Activated T-helper 2 cell treated with anti-CD3 and anti-CD28 coated beads, Interferon-gamma antibody, Interleukin-2, Interleukin-4, amounts not matched to agents 10 μg/mL and 5 μg/mL and 100 μg/mL, durations not matched to agents 14 hours and 24 hours and 36 hours (primary cell): ENCODE measurements at regions not wholly inside any gene's neighbourhood (a gene's known extent, or its start where the extent isn't known, plus 50 kb on each side); places are given as distances from the start of the nearest gene placed in this dataset.

Experiments
- DNase-seq: peaks from one replicate; pipeline ENCODE4 v3.0.0; 2021; ENCODE audit warnings: low spot score
- H3K27ac Mint-ChIP-seq: one replicate; pipeline ENCODE4 v1.8.0; 2021; ENCODE audit warnings: mixed read lengths
- H3K27me3 Mint-ChIP-seq: one replicate; pipeline ENCODE4 v1.8.0; 2021; ENCODE audit warnings: low read depth, mixed read lengths
- H3K36me3 Mint-ChIP-seq: one replicate; pipeline ENCODE4 v1.8.0; 2021; ENCODE audit warnings: low read depth, mixed read lengths
- H3K4me1 Mint-ChIP-seq: one replicate; pipeline ENCODE4 v1.8.0; 2021; ENCODE audit warnings: low read depth, mixed read lengths
- H3K4me3 Mint-ChIP-seq: one replicate; pipeline ENCODE4 v1.8.0; 2021; ENCODE audit warnings: low read depth, mild to moderate bottlenecking, moderate library complexity, mixed read lengths
- H3K9me3 Mint-ChIP-seq: one replicate; pipeline ENCODE4 v1.8.0; 2021; ENCODE audit warnings: mixed read lengths
- intact Hi-C: fragments of 100-400 bp; cut with micrococcal nuclease; formaldehyde crosslinking; loops from one replicate; pipeline ENCODE4 v1.15.1; 2023

GRCh38 chr11:37092487-37092886 lies 494.5 kb upstream of the RAG2 start:
- H3K4me1 Mint-ChIP-seq = no peaks in the 10 kb centered on the region
- H3K9me3 Mint-ChIP-seq = peaks cover 4% of the 10 kb centered on the region
- H3K27me3 Mint-ChIP-seq = no peaks in the 10 kb centered on the region
- H3K27ac Mint-ChIP-seq = no peak overlapping the region
- H3K36me3 Mint-ChIP-seq = no peaks in the 10 kb centered on the region
- no peak for DNase-seq
- intact Hi-C loops = no loop called here
- H3K4me3 Mint-ChIP-seq = no peak overlapping the region

GRCh38 chr11:37089439-37089838 lies 491.4 kb upstream of the RAG2 start:
- H3K36me3 Mint-ChIP-seq = no peaks in the 10 kb centered on the region
- no peak for DNase-seq
- no peaks in the 10 kb centered on the region for H3K4me1 Mint-ChIP-seq
- H3K9me3 Mint-ChIP-seq = peaks cover 4% of the 10 kb centered on the region
- no peak overlapping the region for H3K27ac Mint-ChIP-seq
- no peak overlapping the region for H3K4me3 Mint-ChIP-seq
- no peaks in the 10 kb centered on the region for H3K27me3 Mint-ChIP-seq
- intact Hi-C loops = no loop called here

- intact Hi-C loops = no loop called here
- Mint-ChIP-seq H3K27ac (no peak overlapping the region), H3K9me3 (peaks cover 8% of the 10 kb centered on the region), H3K27me3 (no peaks in the 10 kb centered on the region), H3K4me1 (no peaks in the 10 kb centered on the region), H3K4me3 (no peak overlapping the region), H3K36me3 (no peaks in the 10 kb centered on the region)
- no peak for DNase-seq
Observed at GRCh38 chr11:37088573-37088910, 490.5 kb upstream of the RAG2 start.

- Mint-ChIP-seq H3K4me3 (no peak overlapping the region), H3K36me3 (no peaks in the 10 kb centered on the region), H3K27me3 (no peaks in the 10 kb centered on the region), H3K4me1 (no peaks in the 10 kb centered on the region), H3K27ac (no peak overlapping the region), H3K9me3 (peaks cover 8% of the 10 kb centered on the region)
- no peak for DNase-seq
- intact Hi-C loops = no loop called here
Observed at GRCh38 chr11:37087650-37088572, 489.9 kb upstream of the RAG2 start.

- no peaks in the 10 kb centered on the region for H3K36me3 Mint-ChIP-seq
Observed at GRCh38 chr11:37078521-37078920, 480.5 kb upstream of the RAG2 start.

GRCh38 chr11:37076866-37077265 lies 478.8 kb upstream of the RAG2 start:
- no peak for DNase-seq
- intact Hi-C loops = no loop called here
- Mint-ChIP-seq H3K27ac (no peak overlapping the region), H3K36me3 (no peaks in the 10 kb centered on the region), H3K4me3 (no peak overlapping the region), H3K4me1 (no peaks in the 10 kb centered on the region), H3K27me3 (no peaks in the 10 kb centered on the region), H3K9me3 (peaks cover 4% of the 10 kb centered on the region)

More at GRCh38 chr11:37078521-37078920, 480.5 kb upstream of the RAG2 start:
- H3K27me3 Mint-ChIP-seq = no peaks in the 10 kb centered on the region
- no peak overlapping the region for H3K4me3 Mint-ChIP-seq
- no peak for DNase-seq
- H3K27ac Mint-ChIP-seq = no peak overlapping the region
- no peaks in the 10 kb centered on the region for H3K4me1 Mint-ChIP-seq
- intact Hi-C loops = no loop called here
- peaks cover 6% of the 10 kb centered on the region for H3K9me3 Mint-ChIP-seq

- no peaks in the 10 kb centered on the region for H3K27me3 Mint-ChIP-seq
- H3K9me3 Mint-ChIP-seq = peaks cover 6% of the 10 kb centered on the region
- intact Hi-C loops = no loop called here
- H3K4me3 Mint-ChIP-seq = no peak overlapping the region
- no peaks in the 10 kb centered on the region for H3K4me1 Mint-ChIP-seq
- H3K27ac Mint-ChIP-seq = no peak overlapping the region
- no peak for DNase-seq
- no peaks in the 10 kb centered on the region for H3K36me3 Mint-ChIP-seq
Observed at GRCh38 chr11:37072538-37073055, 474.6 kb upstream of the RAG2 start.

GRCh38 chr11:37050311-37050710 lies 452.3 kb upstream of the RAG2 start:
- no peaks in the 10 kb centered on the region for H3K4me1 Mint-ChIP-seq
- intact Hi-C loops = no loop called here
- no peaks in the 10 kb centered on the region for H3K9me3 Mint-ChIP-seq
- H3K27ac Mint-ChIP-seq = no peak overlapping the region
- H3K27me3 Mint-ChIP-seq = no peaks in the 10 kb centered on the region
- H3K36me3 Mint-ChIP-seq = no peaks in the 10 kb centered on the region
- no peak for DNase-seq
- no peak overlapping the region for H3K4me3 Mint-ChIP-seq

- H3K27ac Mint-ChIP-seq = no peak overlapping the region
- no peaks in the 10 kb centered on the region for H3K27me3 Mint-ChIP-seq
- no peak overlapping the region for H3K4me3 Mint-ChIP-seq
- intact Hi-C loops = no loop called here
- H3K36me3 Mint-ChIP-seq = no peaks in the 10 kb centered on the region
- no peak for DNase-seq
- no peaks in the 10 kb centered on the region for H3K4me1 Mint-ChIP-seq
- H3K9me3 Mint-ChIP-seq = peaks cover 17% of the 10 kb centered on the region
Observed at GRCh38 chr11:37040921-37041320, 442.9 kb upstream of the RAG2 start.

GRCh38 chr11:37038911-37039310 lies 440.9 kb upstream of the RAG2 start:
- Mint-ChIP-seq H3K4me3 (no peak overlapping the region), H3K36me3 (no peaks in the 10 kb centered on the region), H3K27me3 (no peaks in the 10 kb centered on the region), H3K9me3 (peaks cover 20% of the 10 kb centered on the region), H3K27ac (no peak overlapping the region), H3K4me1 (no peaks in the 10 kb centered on the region)
- no peak for DNase-seq
- intact Hi-C loops = no loop called here

GRCh38 chr11:37026741-37027140 lies 428.7 kb upstream of the RAG2 start:
- Mint-ChIP-seq H3K4me1 (no peaks in the 10 kb centered on the region), H3K27ac (no peak overlapping the region), H3K27me3 (no peaks in the 10 kb centered on the region), H3K9me3 (peaks cover 8% of the 10 kb centered on the region), H3K4me3 (no peak overlapping the region), H3K36me3 (no peaks in the 10 kb centered on the region)
- intact Hi-C loops = no loop called here
- DNase-seq = no peak

- H3K4me1 Mint-ChIP-seq = no peaks in the 10 kb centered on the region
- DNase-seq = no peak
- H3K27me3 Mint-ChIP-seq = no peaks in the 10 kb centered on the region
Observed at GRCh38 chr11:37026326-37026725, 428.3 kb upstream of the RAG2 start.

GRCh38 chr11:37006563-37006962 lies 408.5 kb upstream of the RAG2 start:
- Mint-ChIP-seq H3K4me3 (no peak overlapping the region), H3K27ac (no peak overlapping the region), H3K27me3 (no peaks in the 10 kb centered on the region), H3K9me3 (peaks cover 4% of the 10 kb centered on the region), H3K36me3 (no peaks in the 10 kb centered on the region), H3K4me1 (no peaks in the 10 kb centered on the region)
- DNase-seq = no peak
- intact Hi-C loops = no loop called here

More at GRCh38 chr11:37026326-37026725, 428.3 kb upstream of the RAG2 start:
- Mint-ChIP-seq H3K27ac (no peak overlapping the region), H3K9me3 (peaks cover 4% of the 10 kb centered on the region), H3K36me3 (no peaks in the 10 kb centered on the region), H3K4me3 (no peak overlapping the region)
- intact Hi-C loops = no loop called here
